Calu3 (cell line): ENCODE measurements at regions not wholly inside any gene's neighbourhood (a gene's known extent, or its start where the extent isn't known, plus 50 kb on each side); places are given as distances from the start of the nearest gene placed in this dataset.

ENCODE experiments used
- BruUV-seq: library from RNA; stranded (reverse); fragments of 400-500 nt; replicated peaks from 2 replicates; lab custom pipeline; 2021; lab: Mats Ljungman, UMichigan
- CTCF ChIA-PET: fragments of 300-600 bp; sonication (Branson Sonifier 250); formaldehyde crosslinking; loops from one replicate; lab custom pipeline; 2022; ENCODE audit warnings: antibody characterized with exemption; lab: Charles Lee
- DNase-seq: peaks from one replicate; pipeline ENCODE4 v3.0.0; 2022
- H3K27ac Mint-ChIP-seq: one replicate; pipeline ENCODE4 v1.8.0; 2022; ENCODE audit warnings: mixed read lengths; ENCODE audit not compliant: unreplicated experiment
- H3K27me3 Mint-ChIP-seq: one replicate; pipeline ENCODE4 v1.8.0; 2022; ENCODE audit warnings: mixed read lengths; ENCODE audit not compliant: unreplicated experiment
- H3K36me3 Mint-ChIP-seq: one replicate; pipeline ENCODE4 v1.8.0; 2022; ENCODE audit warnings: mild to moderate bottlenecking, moderate library complexity, mixed read lengths; ENCODE audit not compliant: insufficient read depth, unreplicated experiment
- H3K4me1 Mint-ChIP-seq: one replicate; pipeline ENCODE4 v1.8.0; 2022; ENCODE audit warnings: mild to moderate bottlenecking, low read depth, mixed read lengths; ENCODE audit not compliant: unreplicated experiment
- H3K4me3 Mint-ChIP-seq: one replicate; pipeline ENCODE4 v1.8.0; 2022; ENCODE audit warnings: mild to moderate bottlenecking, low read depth, moderate library complexity, mixed read lengths; ENCODE audit not compliant: unreplicated experiment
- H3K9me3 Mint-ChIP-seq: one replicate; pipeline ENCODE4 v1.8.0; 2022; ENCODE audit warnings: low read depth, mixed read lengths; ENCODE audit not compliant: unreplicated experiment
- CTCF ChIP-seq: fragments of 200-600 bp; IDR thresholded peaks from one replicate; pipeline ENCODE4 v1.8.0; 2022; ENCODE audit warnings: antibody characterized with exemption; ENCODE audit not compliant: unreplicated experiment
- intact Hi-C: fragments of 100-400 bp; cut with micrococcal nuclease; formaldehyde crosslinking; loops from one replicate; pipeline ENCODE4 v1.10.0; 2022; ENCODE audit not compliant: unreplicated experiment

- Mint-ChIP-seq H3K4me1 (no peaks in the 10 kb centered on the region), H3K27ac (no peak overlapping the region), H3K4me3 (no peak overlapping the region), H3K36me3 (no peaks in the 10 kb centered on the region), H3K9me3 (no peaks in the 10 kb centered on the region), H3K27me3 (peaks cover 4% of the 10 kb centered on the region)
- TF ChIP-seq CTCF: no peak
- intact Hi-C loops: no loop called here
- BruUV-seq: no TSS peak
- DNase-seq: no peak
- CTCF ChIA-PET: no interaction called here
Measured at GRCh38 chr2:147577998-147578380, 266.8 kb upstream of the ACVR2A start.

- Mint-ChIP-seq H3K27me3 (no peaks in the 10 kb centered on the region), H3K4me3 (no peak overlapping the region), H3K36me3 (no peaks in the 10 kb centered on the region), H3K9me3 (no peaks in the 10 kb centered on the region), H3K4me1 (no peaks in the 10 kb centered on the region), H3K27ac (no peak overlapping the region)
- intact Hi-C loops: no loop called here
- TF ChIP-seq CTCF: no peak
- CTCF ChIA-PET: no interaction called here
- no TSS peak for BruUV-seq
- no peak for DNase-seq
Measured at GRCh38 chr2:147577323-147577997, 267.4 kb upstream of the ACVR2A start.

GRCh38 chr2:147575106-147575505, 269.7 kb upstream of the ACVR2A start:
- CTCF ChIA-PET: no interaction called here

GRCh38 chr2:147572622-147573021, 272.2 kb upstream of the ACVR2A start:
- CTCF ChIA-PET: no interaction called here
- no peak overlapping the region for H3K27ac Mint-ChIP-seq
- DNase-seq: no peak
- no TSS peak for BruUV-seq
- H3K27me3 Mint-ChIP-seq: no peaks in the 10 kb centered on the region
- intact Hi-C loops: no loop called here
- H3K4me1 Mint-ChIP-seq: no peaks in the 10 kb centered on the region
- no peaks in the 10 kb centered on the region for H3K36me3 Mint-ChIP-seq
- no peak for TF ChIP-seq CTCF
- H3K4me3 Mint-ChIP-seq: no peak overlapping the region
- no peaks in the 10 kb centered on the region for H3K9me3 Mint-ChIP-seq

More at GRCh38 chr2:147575106-147575505, 269.7 kb upstream of the ACVR2A start:
- Mint-ChIP-seq H3K27ac (no peak overlapping the region), H3K27me3 (no peaks in the 10 kb centered on the region), H3K9me3 (no peaks in the 10 kb centered on the region), H3K36me3 (no peaks in the 10 kb centered on the region), H3K4me3 (no peak overlapping the region), H3K4me1 (no peaks in the 10 kb centered on the region)
- intact Hi-C loops: no loop called here
- no TSS peak for BruUV-seq
- no peak for TF ChIP-seq CTCF
- DNase-seq: no peak
